Breast epithelium (tissue), 3 donors: ENCODE measurements at regions not wholly inside any gene's neighbourhood (a gene's known extent, or its start where the extent isn't known, plus 50 kb on each side); places are given as distances from the start of the nearest gene placed in this dataset.

Source experiments
- POLR2A ChIP-seq: fragments of 450-650 bp; IDR thresholded peaks from one replicate; pipeline ENCODE4 v1.6.1; 2016; ENCODE audit warnings: antibody characterized with exemption, mild to moderate bottlenecking, moderate library complexity
- POLR2AphosphoS5 ChIP-seq, 3 donors: sonication (generic); formaldehyde crosslinking; IDR thresholded peaks; one replicate each; pipeline ENCODE4 v1.6.1; 2017; ENCODE audit warnings: antibody characterized with exemption in 3 of 3
- TF ChIP-seq, protein P1 (sequence below), 3 donors: fragments of 450-650 bp; IDR thresholded peaks; one replicate each; pipeline ENCODE4 v1.5.1; 2016 to 2017; ENCODE audit warnings: antibody characterized with exemption in 3 of 3, mild to moderate bottlenecking in 3 of 3, moderate library complexity in 3 of 3

DNA sequence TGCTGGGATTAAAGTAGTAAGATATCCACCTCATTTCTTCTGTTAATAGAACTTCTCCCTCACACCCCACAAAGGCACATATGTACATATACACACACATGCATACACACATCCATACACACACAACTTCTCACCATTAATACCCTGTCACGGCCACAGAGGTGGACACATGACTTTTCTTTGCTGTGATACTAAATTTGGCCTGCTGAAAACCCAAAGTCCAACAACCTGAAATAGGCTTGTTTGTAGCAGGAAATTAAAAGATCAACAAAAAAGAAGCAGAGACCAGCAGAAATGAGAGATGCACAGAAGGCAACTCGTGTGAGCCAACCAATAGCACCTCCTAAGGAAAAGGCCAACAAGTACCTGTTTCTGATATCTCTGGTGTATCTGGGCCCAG is 128.7 kb upstream of the PCGF5 start:
- TF ChIP-seq, protein P1, sequence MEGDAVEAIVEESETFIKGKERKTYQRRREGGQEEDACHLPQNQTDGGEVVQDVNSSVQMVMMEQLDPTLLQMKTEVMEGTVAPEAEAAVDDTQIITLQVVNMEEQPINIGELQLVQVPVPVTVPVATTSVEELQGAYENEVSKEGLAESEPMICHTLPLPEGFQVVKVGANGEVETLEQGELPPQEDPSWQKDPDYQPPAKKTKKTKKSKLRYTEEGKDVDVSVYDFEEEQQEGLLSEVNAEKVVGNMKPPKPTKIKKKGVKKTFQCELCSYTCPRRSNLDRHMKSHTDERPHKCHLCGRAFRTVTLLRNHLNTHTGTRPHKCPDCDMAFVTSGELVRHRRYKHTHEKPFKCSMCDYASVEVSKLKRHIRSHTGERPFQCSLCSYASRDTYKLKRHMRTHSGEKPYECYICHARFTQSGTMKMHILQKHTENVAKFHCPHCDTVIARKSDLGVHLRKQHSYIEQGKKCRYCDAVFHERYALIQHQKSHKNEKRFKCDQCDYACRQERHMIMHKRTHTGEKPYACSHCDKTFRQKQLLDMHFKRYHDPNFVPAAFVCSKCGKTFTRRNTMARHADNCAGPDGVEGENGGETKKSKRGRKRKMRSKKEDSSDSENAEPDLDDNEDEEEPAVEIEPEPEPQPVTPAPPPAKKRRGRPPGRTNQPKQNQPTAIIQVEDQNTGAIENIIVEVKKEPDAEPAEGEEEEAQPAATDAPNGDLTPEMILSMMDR (IDR thresholded peaks at IDR 0.05) = no peak
- TF ChIP-seq POLR2A (no peak), POLR2AphosphoS5 (IDR thresholded peaks at IDR 0.05) (no peak)
